Heart right ventricle (tissue), 16 donors: ENCODE measurements at regions not wholly inside any gene's neighbourhood (a gene's known extent, or its start where the extent isn't known, plus 50 kb on each side); places are given as distances from the start of the nearest gene placed in this dataset.

ENCODE experiments used
- ATAC-seq, 8 donors: fragments of 200-7000 bp; cut with Tn5 transposase; one replicate each; pipeline ENCODE4 v1.9.1; 2020; ENCODE audit warnings: mild to moderate bottlenecking in 8 of 8, moderate library complexity in 8 of 8, moderate number of reproducible peaks in 1 of 8
- DNase-seq, 2 donors: peaks; one replicate each; pipeline ENCODE4 v3.0.0-alpha.2; 2020
- H3K27ac ChIP-seq, 10 donors: fragments of 200-600 bp; sonication (generic) in 2 of 10; one replicate each; pipeline versions ENCODE4 v1.5.0 to v1.8.0; 2020 to 2022; ENCODE audit warnings: mild to moderate bottlenecking in 3 of 10
- H3K27me3 ChIP-seq, 7 donors: fragments of 200-600 bp; one replicate each; pipeline ENCODE4 v1.8.0; 2021 to 2022; ENCODE audit warnings: mild to moderate bottlenecking in 2 of 7
- H3K36me3 ChIP-seq, 9 donors: fragments of 200-600 bp; sonication (generic) in 1 of 9; one replicate each; pipeline versions ENCODE4 v1.5.0 to v1.8.0; 2020 to 2022; ENCODE audit warnings: mild to moderate bottlenecking in 2 of 9
- H3K4me1 ChIP-seq, 9 donors: fragments of 200-600 bp; sonication (generic) in 1 of 9; one replicate each; pipeline versions ENCODE4 v1.5.0 to v1.8.0; 2020 to 2022; ENCODE audit warnings: mild to moderate bottlenecking in 4 of 9
- H3K4me3 ChIP-seq, 10 donors: fragments of 200-600 bp; sonication (generic) in 2 of 10; one replicate each; pipeline versions ENCODE4 v1.5.0 to v1.8.0; 2020 to 2022; ENCODE audit warnings: mild to moderate bottlenecking in 7 of 10, moderate library complexity in 2 of 10
- H3K9me3 ChIP-seq, 11 donors: fragments of 200-600 bp in 10 of 11; sonication (generic) in 2 of 11; one replicate each; pipeline versions ENCODE4 v1.5.0 to v1.8.0; 2013 to 2022; ENCODE audit warnings: mild to moderate bottlenecking in 2 of 11, control low read depth in 1 of 11, moderate library complexity in 1 of 11
- WGBS, 2 donors: extraction: QIAGEN DNeasy Blood & Tissue Kit; methylation state at CpG; one replicate each; pipeline ENCODE4 v1.1.7; 2013; ENCODE audit warnings: inconsistent platforms in 1 of 2; 5-methylcytosine and 5-hydroxymethylcytosine counted together
- intact Hi-C, 10 donors: fragments of 100-400 bp; cut with DNase I; formaldehyde crosslinking; loops; one replicate each; pipeline versions ENCODE4 v1.11.1 to v1.14.2; 2022
- TF ChIP-seq, protein P1 (sequence below), 9 donors: fragments of 200-600 bp; sonication (generic) in 2 of 9; IDR thresholded peaks; one replicate each; pipeline versions ENCODE4 v1.5.0 to v1.8.0; 2021 to 2022; ENCODE audit warnings: antibody characterized with exemption in 9 of 9, mild to moderate bottlenecking in 5 of 9, moderate library complexity in 1 of 9
- donor health status: Arrhythmogenic right ventricular cardiomyopathy.
- donor health status: ischemic (EF 13 %, LVEDD 7.1; RV severe dilation, severe dysfunction).
- donor health status: healthy with polysubstance abuse.
- donor health status: DM: no; HTN: yes; CAD: no.
- donor health status: DM: no; HTN: no; CAD: no.
- donor health status: ischemic (EF 25% LVEDD 6.9; RV normal size, moderate dysfunction).
- donor health status: ischemic (EF 25% LVEDD 5.7; RV mildly dilated, moderate dysfunction).
- donor health status: healthy.
- donor health status: DM: yes; HTN: yes; CAD: no.
- donor health status: Ischemic cardiomyopathy.
- donor health status: ischemic (EF 35%, LVEDD 5.7; RV mildly dilated, moderate dysfunction).
- donor health status: nonischemic (EF 11% LVEDD 7.7; RV severe dilation, severe dysfunction).
- donor health status: DM: yes; HTN: yes; CAD: no.
- donor health status: PGD.
- donor health status: ischemic (EF 29% LVEDD 5.4; RV normal size, mild dysfunction).
- donor health status: nonischemic (EF 23%, LVEDD 6.1; RV moderate dilation, normal function).

GRCh38 chr17:14856176-14856575 lies 408.9 kb downstream of the PMP22 start:
- peaks cover 0 to 5% (median 0%) of the 10 kb centered on the region in 11 donors for H3K9me3 ChIP-seq
- no peak for DNase-seq

GRCh38 chr17:14854691-14855090 lies 410.4 kb downstream of the PMP22 start:
- no peak for ATAC-seq
- DNase-seq, result no peak
- Histone ChIP-seq H3K4me3 (no peak overlapping the region), H3K27ac (no peak overlapping the region), H3K36me3 (no peaks in the 10 kb centered on the region), H3K9me3 (peaks cover 0 to 5% (median 0%) of the 10 kb centered on the region in 11 donors), H3K27me3 (no peaks in the 10 kb centered on the region), H3K4me1 (no peaks in the 10 kb centered on the region)
- intact Hi-C loops, result no loop called here
- TF ChIP-seq, protein P1, sequence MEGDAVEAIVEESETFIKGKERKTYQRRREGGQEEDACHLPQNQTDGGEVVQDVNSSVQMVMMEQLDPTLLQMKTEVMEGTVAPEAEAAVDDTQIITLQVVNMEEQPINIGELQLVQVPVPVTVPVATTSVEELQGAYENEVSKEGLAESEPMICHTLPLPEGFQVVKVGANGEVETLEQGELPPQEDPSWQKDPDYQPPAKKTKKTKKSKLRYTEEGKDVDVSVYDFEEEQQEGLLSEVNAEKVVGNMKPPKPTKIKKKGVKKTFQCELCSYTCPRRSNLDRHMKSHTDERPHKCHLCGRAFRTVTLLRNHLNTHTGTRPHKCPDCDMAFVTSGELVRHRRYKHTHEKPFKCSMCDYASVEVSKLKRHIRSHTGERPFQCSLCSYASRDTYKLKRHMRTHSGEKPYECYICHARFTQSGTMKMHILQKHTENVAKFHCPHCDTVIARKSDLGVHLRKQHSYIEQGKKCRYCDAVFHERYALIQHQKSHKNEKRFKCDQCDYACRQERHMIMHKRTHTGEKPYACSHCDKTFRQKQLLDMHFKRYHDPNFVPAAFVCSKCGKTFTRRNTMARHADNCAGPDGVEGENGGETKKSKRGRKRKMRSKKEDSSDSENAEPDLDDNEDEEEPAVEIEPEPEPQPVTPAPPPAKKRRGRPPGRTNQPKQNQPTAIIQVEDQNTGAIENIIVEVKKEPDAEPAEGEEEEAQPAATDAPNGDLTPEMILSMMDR (IDR thresholded peaks at IDR 0.05), result no peak
- WGBS, 2 donors, result 93 to 97% methylated on average over 4 of the region's 4 CpGs

More at GRCh38 chr17:14856176-14856575, 408.9 kb downstream of the PMP22 start:
- no peak overlapping the region for H3K4me3 ChIP-seq
- ATAC-seq, result no peak
- no peaks in the 10 kb centered on the region for H3K27me3 ChIP-seq
- H3K36me3 ChIP-seq, result no peaks in the 10 kb centered on the region
- 79 to 82% methylated on average over 10 of the region's 10 CpGs for WGBS, 2 donors
- TF ChIP-seq, protein P1 (IDR thresholded peaks at IDR 0.05), result no peak
- no peak overlapping the region for H3K27ac ChIP-seq
- no peaks in the 10 kb centered on the region for H3K4me1 ChIP-seq
- intact Hi-C loops, result no loop called here

GRCh38 chr17:14845591-14846281 lies 419.4 kb downstream of the PMP22 start:
- no peak for ATAC-seq
- Histone ChIP-seq H3K4me3 (no peak overlapping the region), H3K27ac (no peak overlapping the region), H3K27me3 (peaks cover 0 to 8% (median 0%) of the 10 kb centered on the region in 7 donors), H3K4me1 (no peaks in the 10 kb centered on the region), H3K36me3 (no peaks in the 10 kb centered on the region), H3K9me3 (peaks cover 0 to 9% (median 0%) of the 10 kb centered on the region in 11 donors)
- 48 to 52% methylated on average over 8 of the region's 8 CpGs for WGBS, 2 donors
- intact Hi-C loops, result no loop called here
- no peak for DNase-seq
- TF ChIP-seq, protein P1 (IDR thresholded peaks at IDR 0.05), result no peak

GRCh38 chr17:14843086-14843795 lies 421.9 kb downstream of the PMP22 start:
- ATAC-seq, result no peak
- Histone ChIP-seq H3K4me1 (no peaks in the 10 kb centered on the region), H3K27ac (no peak overlapping the region), H3K27me3 (peaks cover 0 to 8% (median 0%) of the 10 kb centered on the region in 7 donors), H3K4me3 (no peak overlapping the region), H3K9me3 (no peaks in the 10 kb centered on the region), H3K36me3 (no peaks in the 10 kb centered on the region)
- WGBS, 2 donors, result 83 to 87% methylated on average over 8 of the region's 8 CpGs
- intact Hi-C loops, result no loop called here
- TF ChIP-seq, protein P1 (IDR thresholded peaks at IDR 0.05), result no peak
- no peak for DNase-seq
